HG03342 (cell line): ENCODE measurements at regions not wholly inside any gene's neighbourhood (a gene's known extent, or its start where the extent isn't known, plus 50 kb on each side); places are given as distances from the start of the nearest gene placed in this dataset.
A peak's percentile ranks its signal among the peaks of the same experiment; 100 is the strongest.

Experiments used
- ATAC-seq: cut with Tn5 transposase; IDR thresholded peaks from one replicate; pipeline ENCODE4 v1.9.1; 2021; ENCODE audit warnings: mild to moderate bottlenecking, moderate library complexity; ENCODE audit not compliant: unreplicated experiment

DNA sequence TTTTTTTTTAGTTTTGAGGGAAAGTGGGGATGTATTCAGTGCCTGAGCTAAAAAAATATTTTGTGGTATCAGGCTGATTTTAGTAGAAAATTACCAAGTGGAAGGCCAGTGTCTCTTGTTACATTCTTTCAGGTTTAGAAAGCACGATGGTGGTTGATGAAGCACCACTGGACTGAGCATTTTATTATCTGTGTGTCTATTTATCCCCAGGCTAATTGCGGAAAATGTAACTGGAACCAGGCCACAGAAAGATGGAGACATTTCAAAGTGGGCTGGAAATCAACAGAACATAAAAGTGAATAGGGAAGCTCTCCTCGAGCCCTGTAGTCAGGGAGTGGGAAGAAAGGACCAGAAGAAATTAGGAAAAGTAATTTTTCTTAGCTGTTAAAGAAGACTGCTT lies 261.0 kb downstream of the STK31 start:
- ATAC-seq, result no peak

DNA sequence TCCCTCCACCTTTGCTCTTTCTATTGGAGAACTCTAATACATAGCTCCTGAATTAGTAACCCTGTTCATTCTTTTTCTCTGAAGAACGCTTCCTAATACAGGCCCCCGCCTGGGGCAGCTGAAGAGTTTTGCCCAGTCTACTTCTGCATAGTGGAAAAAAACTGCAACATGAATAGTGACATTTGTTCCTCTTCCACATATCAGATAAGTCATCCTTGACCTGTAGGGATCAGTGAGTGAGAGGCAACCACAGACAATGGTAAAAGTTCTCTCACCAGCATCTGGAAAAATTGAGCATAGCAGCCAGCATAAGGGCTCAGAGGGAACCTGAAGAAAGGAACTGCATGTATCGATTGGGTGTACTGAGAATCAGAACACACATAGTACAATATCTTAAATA lies 262.0 kb downstream of the STK31 start:
- ATAC-seq, result no peak

DNA sequence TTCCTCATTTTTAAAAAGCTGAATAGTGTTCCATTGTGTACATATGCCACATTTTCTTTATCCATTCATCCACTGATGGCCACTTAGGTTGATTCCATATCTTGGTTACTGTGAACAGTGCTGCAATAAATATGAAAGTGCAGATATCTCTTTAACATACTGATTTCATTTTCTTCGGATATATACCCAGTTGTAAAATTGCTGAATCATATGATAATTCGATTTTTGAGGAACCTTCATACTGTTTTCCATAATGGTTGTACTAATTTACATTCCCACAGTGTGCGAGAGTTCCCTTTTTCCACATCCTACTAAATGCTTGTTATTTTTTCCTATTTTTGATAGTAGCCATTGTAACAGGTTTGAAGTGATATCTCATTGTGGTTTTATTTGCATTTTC lies 263.2 kb downstream of the STK31 start:
- no peak for ATAC-seq

DNA sequence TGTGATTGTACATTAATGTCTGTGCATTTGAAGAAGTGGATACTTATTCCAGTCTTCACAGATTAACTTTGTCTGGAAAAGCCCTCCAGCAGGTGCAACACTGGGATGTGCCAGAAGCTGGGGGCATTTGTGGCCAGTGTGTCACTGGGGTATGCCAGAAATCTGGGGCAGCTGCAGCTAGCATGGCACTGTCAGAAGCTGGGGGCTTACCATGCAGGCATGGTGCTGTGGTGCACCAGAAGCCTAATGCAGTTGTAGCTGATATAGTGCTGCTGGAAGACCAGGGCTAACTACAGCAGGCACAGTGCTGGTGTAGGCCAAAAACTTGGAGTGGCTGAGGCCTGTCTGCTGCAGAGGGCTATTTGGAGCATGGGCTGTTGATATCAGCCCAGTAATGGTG lies 270.1 kb downstream of the STK31 start:
- no peak for ATAC-seq

DNA sequence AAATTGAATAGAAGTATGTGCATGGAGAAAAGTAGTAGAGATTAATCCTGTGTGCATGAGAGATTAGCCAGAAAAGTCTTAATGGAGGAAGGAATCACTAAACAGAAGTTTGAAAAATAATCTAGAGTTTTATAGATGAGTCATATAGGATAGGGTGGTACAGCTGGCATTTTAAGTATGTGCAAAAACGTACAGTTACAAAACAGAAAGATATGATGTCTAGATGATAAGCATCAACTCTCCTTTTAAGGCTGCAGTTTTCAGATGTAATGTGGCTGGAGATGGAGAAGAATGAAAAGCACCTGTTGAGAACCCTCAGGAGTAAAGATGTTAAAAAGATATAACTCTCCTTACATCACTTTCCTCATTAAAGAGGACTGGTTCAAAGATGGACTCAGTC lies 271.3 kb downstream of the STK31 start:
- no peak for ATAC-seq

DNA sequence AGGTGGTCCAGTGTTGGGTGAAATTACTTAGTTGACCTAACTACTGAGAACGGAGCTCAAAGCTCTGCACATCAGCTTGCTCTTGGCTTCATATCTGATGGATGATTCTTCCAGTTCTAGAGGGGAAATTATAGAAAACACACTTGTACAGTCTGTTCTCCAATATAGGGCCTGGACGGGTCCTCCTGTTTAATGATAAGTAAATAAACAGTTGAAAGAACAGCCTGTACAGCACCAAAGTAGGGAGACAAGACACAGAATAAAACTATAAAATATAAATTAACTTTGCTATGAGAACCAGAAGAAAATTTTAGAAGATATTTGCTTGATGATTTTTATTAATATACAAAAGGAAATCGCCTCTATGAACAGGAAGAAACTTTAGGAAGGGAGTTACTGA lies 271.7 kb downstream of the STK31 start:
- no peak for ATAC-seq

DNA sequence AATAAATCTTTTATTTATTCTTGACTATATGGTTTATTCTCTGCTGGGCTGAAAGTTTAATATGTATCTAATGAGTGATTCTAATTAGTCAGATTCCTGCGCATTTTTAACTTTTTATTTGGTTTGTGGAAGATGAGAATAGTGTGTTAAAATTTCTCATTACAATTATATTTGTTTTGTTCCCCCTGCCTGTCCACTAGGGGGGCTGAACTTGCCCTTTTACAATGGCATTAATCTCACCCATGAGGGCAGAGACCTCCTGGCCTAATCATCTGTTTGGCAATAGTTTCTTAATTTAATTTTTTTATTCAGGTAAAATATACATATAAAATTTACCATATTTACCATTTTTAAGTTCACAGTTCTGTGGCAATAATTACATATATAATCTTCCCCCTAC lies 278.5 kb upstream of the NPY start:
- no peak for ATAC-seq

DNA sequence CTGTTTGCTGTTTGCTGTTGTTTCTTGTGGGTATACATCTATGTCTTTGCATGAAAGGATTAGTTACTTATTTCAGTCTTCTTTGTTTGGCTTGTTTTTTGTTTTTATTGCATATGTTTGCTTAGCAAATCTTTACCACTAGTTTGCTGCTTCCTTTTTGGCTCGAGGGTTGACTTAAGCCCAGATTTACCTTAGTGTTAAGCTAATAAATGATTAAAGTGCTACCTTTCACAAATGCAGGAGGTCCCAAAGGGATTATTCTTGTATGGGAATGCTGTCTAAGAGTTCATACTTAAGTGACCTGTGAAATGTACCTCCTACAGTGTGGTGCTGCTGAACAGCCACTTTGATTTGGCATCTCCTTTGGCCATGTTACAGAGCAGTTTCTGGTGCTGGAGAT lies 273.5 kb upstream of the NPY start:
- no peak for ATAC-seq

DNA sequence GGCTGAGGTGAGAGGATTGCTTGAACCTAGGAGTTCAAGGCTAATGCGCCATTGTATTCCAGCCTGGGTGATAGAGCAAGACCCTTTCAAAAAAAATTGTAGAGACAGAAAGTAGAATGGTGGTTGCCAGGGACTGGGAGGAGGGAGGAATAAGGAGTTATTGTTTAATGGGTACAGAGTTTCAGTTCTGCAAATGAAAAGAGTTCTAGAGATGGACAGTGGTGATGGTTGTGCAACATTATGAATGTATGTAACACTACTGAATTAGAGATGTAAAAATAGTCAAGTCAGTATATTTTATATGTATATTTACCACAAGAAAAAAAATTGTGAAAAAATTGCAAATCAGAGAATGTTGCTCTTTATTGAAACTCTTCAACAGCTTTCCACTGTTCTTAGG lies 266.5 kb upstream of the NPY start:
- peak; percentile 65 for ATAC-seq

DNA sequence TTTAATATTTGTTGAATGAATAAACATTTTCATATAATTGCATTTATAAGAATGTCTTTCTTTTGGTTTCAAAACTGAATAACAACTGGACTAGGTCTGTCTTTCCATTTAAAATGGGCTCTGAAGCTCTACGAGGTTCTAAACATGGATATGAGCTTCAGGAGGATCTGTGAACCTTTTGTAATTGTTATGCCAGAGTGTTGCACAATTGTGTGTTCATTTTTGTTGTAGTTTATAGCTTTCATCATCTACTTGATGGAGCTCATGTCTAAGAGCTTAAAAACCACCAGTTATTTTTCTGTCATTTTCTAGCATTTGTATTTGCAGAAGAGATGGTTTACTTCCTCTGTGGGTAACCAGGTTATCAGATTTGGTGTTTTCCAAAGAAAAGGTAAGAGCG lies 265.7 kb upstream of the NPY start:
- no peak for ATAC-seq

DNA sequence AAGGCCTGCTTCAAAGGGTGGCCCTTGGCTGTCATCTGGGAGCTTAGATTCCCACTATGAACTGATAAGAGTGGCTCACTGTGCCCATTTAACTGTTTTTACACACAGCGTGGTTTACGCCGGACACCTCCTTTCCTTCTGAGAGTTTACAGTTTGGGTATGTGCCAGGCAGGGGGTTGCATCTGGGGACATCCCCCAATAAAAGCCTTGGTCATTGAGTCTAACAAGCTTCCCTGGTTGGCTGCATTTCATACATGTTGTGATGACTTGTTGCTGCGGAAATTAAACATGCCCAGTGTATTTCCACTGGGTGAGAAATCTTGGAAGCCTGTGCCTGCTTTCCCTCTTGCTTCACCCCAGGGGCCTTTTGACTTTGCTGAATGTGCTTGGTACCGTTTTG lies 264.1 kb upstream of the NPY start:
- no peak for ATAC-seq

DNA sequence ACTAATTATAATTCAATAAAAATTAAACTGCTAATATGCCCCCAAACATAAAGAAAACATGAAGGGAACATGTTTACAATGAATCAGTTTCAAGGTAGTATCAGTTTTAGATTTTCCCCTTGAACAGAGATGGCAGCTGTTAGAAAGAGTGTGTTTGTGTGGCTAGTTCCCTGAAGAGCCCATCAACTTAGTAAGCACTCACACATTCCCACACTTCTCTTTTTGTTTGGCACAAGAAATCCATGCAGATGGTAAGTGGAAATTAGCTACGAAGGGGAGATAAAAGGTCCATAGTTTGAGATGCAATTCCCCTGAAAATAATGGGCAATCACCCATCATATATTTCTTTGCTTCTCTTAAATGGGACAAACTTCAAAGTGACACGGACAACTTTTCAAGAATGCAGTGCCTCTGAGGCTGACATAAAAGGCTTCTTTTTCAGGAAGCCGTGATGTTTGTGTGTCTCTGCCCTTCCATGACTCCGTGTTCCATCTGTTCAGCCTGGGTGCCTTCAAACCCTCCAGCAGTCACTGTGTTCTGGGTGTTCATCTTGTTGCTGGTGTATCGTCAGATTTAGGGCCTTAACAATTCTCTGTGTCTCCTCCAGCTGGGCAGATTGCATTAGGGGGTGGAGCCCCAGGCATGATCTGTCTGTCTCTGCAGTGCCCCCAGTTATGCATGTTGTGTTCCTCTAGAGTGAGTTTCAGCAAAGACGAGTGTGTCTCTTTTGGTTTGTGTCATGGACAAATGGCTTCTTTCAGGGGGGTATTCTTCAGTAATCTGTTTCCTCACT lies 259.5 kb upstream of the NPY start:
- no peak for ATAC-seq

DNA sequence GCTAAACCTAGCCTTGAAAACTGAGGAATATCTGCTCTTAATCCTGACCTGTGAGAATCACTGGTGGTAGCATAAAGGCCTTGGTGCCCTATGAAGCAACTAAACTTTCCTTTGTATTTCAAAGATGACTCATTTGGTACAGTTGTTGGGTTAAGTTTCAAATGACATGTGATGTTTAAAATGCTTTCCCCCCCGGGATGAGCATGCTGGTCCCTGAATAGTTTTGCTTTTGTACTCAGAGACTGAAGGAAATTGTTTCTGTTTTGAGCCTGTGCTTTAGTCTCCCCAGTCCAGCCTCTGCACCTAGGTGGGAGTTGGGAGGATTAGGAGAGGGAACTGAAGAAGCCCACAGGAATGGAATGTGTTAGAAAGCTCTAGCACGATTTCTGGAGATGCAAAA lies 258.9 kb upstream of the NPY start:
- no peak for ATAC-seq

DNA sequence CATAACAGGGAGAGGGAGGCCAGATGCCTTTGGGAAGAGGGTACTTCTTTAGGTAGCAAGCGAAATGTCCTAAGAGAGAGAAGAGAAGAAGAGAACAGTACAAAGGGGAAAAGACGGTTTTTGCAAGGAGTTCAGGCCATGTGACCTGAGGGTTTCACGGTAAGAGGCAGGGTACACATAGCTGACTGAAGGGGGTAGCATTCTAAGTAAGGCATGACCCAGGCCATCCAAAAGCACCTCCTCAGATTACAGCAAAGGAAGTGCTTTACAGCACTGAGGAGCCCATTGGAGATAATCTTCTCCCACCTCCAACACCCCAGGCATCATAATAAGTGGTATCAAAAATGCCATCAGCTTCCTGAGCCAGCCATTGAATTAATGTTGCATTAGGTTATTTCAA lies 258.2 kb upstream of the NPY start:
- no peak for ATAC-seq

DNA sequence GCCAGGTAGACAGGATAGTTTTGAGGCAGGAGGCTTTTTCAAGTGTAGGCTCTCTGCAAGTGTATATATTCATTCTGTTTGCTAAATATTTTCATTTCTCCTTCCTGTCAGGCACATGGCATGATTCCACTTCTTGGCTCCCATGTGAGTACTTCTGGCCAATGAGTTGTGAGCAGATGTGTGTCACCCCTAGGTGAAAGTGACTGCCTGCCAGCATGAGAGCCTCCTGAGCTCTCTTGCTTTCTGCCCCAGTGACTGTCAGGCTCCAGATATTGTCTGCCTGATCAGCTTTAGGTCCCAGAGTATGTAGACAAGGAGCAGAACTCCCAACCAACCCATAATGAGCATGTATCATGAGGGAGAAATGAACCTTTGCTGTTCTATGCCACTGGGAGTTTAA lies 257.6 kb upstream of the NPY start:
- ATAC-seq, result no peak

DNA sequence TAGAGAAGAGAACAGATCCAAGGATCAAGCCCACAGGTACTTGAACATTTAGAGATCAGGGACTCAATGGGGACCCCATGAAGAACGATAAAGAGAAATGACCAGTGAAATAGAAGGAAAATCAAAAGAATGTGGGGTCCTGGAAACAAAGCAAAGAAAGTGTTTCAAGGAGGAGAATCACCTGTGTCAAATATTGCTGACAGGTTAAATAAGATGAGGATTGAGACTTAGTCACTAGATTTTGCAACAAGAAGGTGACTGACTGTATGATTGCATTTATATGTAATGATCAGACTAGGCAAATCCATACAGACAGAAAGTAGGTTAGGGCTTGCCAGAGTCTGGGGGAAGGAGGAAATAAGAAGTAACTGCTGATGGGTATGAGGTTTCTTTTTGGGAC lies 254.9 kb upstream of the NPY start:
- no peak for ATAC-seq

DNA sequence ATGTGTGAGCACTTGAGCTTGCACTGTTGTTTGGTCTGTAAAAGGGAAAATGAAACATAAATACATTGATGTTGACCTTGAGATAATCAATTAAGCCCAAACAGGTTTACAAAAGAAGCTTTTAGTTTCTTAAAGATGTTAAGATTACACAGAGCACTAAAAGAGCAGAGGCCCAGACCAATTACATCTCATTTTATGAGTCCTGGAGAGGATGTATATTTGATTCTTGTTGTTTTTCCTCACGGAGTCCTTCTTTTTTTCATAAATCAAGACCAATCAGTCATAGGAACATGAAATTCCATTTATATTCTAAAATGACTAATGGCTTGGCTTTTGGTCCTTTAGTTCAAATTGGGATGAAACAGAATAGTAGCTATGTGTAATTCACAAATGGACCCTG lies 249.7 kb upstream of the NPY start:
- ATAC-seq, result no peak

DNA sequence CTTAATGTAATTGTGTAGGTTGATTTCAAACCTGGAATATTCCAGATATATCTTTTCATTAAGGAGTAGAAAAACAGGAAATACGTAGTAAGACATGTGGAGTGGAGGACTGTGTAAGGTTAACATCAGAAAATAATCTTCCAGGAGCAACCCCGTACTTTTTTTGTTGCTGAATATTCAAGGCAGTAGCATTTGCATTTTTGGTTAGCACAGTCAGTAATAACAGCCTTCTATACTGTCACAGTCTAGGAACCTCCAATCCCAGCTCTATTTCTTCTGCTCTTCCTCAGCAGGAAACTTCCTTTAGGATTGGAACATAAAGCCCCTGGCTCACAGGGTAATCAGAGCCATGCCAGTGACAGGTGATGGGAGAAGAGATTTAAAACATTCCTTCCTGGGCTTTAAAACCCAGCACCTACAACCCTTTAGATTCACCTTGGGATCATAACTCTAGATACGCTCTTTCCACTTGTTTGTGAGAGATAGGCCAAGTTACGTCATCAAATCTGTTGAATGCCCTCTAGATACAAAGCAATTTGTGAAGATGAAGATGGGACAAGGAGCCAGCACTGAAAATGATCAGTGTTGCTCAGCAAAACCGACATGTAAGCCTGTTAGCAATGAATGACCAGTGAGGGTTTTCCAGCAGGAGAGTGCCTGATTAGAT lies 248.5 kb upstream of the NPY start:
- ATAC-seq, result no peak

DNA sequence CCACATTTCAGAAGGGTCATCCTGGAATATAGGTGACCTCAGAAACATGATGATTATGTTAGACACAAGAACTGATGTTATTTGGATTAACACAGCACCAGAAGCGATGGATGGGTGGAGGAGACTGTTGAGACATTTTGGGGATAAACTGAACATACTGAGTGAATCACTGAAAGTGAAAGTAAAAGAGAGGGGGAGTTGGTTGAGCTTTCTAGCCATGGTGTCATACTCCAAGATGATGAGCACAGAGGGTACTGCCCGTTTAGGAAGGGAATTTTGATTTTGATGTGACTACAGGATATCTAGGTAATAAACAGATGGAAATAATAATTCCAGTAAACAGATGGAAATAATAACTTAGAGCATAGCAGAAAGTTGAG lies 248.0 kb upstream of the NPY start:
- no peak for ATAC-seq

DNA sequence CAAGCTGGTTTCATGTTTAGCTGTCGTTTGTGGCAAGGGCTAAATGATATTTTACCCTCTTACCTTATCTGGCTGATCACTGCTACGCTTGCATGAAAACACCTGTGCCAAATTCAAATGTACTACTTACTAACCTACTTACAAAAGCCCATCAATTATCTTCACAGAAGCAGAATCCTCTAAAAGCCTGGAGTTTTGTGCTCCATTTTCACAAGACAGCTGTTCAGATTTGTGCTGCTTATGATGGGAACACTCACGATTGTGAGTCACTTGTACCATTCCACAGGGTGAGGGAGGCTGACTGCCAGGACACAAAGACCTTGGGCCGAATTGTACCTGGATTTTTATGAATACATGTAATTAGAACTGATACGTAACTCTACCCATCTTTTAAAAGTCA lies 245.0 kb upstream of the NPY start:
- ATAC-seq, result no peak

DNA sequence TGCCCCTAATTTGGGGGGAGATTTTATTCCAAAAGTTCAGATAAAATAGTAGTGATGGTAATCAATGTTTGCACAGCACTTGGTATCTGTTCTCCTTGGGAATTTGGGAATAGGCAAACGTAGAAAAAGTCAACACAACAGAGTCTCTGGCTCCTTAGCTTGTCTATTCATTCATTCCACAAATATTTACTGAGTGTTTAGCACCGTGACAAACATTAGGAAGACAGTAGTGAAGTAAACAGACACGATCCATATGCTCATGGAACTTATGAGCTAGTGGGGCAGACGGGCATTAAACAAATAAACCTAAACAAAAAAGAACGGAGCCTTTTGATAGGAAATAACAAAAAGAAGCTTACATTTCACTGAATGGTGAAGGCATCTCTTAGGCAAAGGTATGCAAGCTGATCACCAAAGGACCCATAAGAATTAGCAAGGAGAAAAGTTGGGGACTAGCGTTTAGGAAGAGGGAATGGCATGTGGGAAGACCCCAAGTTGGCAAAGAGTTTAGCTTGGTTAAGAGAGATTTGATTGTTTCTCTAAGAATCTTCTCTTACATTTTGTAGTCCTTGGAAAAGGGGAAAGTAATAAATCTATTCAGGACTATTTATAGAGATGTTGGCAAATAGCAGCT lies 243.9 kb upstream of the NPY start:
- no peak for ATAC-seq

DNA sequence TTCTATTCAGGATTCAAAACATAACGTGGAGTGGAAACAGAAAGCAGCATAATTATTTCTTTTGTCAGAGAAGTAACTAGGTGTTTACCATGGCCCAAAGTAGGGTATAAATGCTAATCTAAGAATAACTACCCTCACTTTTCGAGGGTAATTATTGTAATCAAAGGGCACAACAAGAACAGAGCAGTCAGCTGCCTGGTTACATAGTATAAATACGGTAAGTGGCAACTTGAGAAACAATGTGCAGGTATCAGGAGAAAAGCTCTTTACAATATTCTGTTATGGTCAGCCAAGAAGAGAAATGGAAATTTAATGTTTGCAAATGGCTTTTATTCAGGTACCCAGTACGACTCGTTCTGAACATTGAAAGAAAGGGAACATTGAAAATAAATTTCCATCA lies 242.0 kb upstream of the NPY start:
- no peak for ATAC-seq
